H1 (cell line): ENCODE measurements at regions not wholly inside any gene's neighbourhood (a gene's known extent, or its start where the extent isn't known, plus 50 kb on each side); places are given as distances from the start of the nearest gene placed in this dataset.

ENCODE experiments used
- CTBP2 ChIP-seq: IDR thresholded peaks from 2 replicates; pipeline ENCODE4 v1.7.0; 2011; ENCODE audit warnings: borderline replicate concordance, mild to moderate bottlenecking, moderate library complexity, mixed read lengths, low read length; ENCODE audit not compliant: insufficient read depth, insufficient read length
- EP300 ChIP-seq, 2 experiments: IDR thresholded peaks; 1 replicate in 1 of 2; 2 replicates in 1 of 2; pipeline ENCODE4 v1.6.1; 2011 to 2012; ENCODE audit warnings: low read depth in 2 of 2, low read length in 2 of 2, mild to moderate bottlenecking in 2 of 2, borderline replicate concordance in 1 of 2, inconsistent platforms in 1 of 2, moderate library complexity in 1 of 2
- GABPA ChIP-seq: IDR thresholded peaks from 2 replicates; pipeline ENCODE4 v1.6.1; 2011; ENCODE audit warnings: mild to moderate bottlenecking, low read length, moderate library complexity, borderline replicate concordance; ENCODE audit not compliant: insufficient read depth
- HDAC2 ChIP-seq, 2 experiments: fragments of 300-600 bp in 1 of 2; sonication (generic) in 1 of 2; IDR thresholded peaks; 2 replicates each; pipeline ENCODE4 v1.6.1; 2011 to 2012; ENCODE audit warnings: low read depth in 2 of 2, low read length in 2 of 2, mild to moderate bottlenecking in 2 of 2, moderate library complexity in 2 of 2, borderline replicate concordance in 1 of 2, inconsistent platforms in 1 of 2
- PHF8 ChIP-seq: fragments of 200-600 bp; sonication (generic); conservative IDR thresholded peaks from 2 replicates; pipeline ENCODE4 v1.7.1; 2012; ENCODE audit warnings: low read depth, mild to moderate bottlenecking, inconsistent platforms, low read length, moderate library complexity
- POLR2AphosphoS5 ChIP-seq: IDR thresholded peaks from 2 replicates; pipeline ENCODE4 v1.6.1; 2011; ENCODE audit warnings: low read depth, low read length
- SIN3A ChIP-seq, 2 experiments: IDR thresholded peaks in 1 of 2; conservative IDR thresholded peaks in 1 of 2; 2 replicates each; pipeline ENCODE4 v1.6.1; 2011 to 2012; ENCODE audit warnings: low read length in 2 of 2, improper control_type of control experiment in 1 of 2, low read depth in 1 of 2, mild to moderate bottlenecking in 1 of 2
- TF ChIP-seq, protein P1 (sequence below): fragments of 300-600 bp; sonication (generic); IDR thresholded peaks from 2 replicates; pipeline ENCODE4 v1.7.1; 2012; ENCODE audit warnings: low read length, moderate library complexity, mild to moderate bottlenecking, inconsistent platforms; ENCODE audit not compliant: insufficient replicate concordance
- TF ChIP-seq, protein P2 (sequence below): IDR thresholded peaks from 2 replicates; pipeline ENCODE4 v1.6.1; 2012; ENCODE audit warnings: low read length, inconsistent platforms

- TF ChIP-seq, protein P1, sequence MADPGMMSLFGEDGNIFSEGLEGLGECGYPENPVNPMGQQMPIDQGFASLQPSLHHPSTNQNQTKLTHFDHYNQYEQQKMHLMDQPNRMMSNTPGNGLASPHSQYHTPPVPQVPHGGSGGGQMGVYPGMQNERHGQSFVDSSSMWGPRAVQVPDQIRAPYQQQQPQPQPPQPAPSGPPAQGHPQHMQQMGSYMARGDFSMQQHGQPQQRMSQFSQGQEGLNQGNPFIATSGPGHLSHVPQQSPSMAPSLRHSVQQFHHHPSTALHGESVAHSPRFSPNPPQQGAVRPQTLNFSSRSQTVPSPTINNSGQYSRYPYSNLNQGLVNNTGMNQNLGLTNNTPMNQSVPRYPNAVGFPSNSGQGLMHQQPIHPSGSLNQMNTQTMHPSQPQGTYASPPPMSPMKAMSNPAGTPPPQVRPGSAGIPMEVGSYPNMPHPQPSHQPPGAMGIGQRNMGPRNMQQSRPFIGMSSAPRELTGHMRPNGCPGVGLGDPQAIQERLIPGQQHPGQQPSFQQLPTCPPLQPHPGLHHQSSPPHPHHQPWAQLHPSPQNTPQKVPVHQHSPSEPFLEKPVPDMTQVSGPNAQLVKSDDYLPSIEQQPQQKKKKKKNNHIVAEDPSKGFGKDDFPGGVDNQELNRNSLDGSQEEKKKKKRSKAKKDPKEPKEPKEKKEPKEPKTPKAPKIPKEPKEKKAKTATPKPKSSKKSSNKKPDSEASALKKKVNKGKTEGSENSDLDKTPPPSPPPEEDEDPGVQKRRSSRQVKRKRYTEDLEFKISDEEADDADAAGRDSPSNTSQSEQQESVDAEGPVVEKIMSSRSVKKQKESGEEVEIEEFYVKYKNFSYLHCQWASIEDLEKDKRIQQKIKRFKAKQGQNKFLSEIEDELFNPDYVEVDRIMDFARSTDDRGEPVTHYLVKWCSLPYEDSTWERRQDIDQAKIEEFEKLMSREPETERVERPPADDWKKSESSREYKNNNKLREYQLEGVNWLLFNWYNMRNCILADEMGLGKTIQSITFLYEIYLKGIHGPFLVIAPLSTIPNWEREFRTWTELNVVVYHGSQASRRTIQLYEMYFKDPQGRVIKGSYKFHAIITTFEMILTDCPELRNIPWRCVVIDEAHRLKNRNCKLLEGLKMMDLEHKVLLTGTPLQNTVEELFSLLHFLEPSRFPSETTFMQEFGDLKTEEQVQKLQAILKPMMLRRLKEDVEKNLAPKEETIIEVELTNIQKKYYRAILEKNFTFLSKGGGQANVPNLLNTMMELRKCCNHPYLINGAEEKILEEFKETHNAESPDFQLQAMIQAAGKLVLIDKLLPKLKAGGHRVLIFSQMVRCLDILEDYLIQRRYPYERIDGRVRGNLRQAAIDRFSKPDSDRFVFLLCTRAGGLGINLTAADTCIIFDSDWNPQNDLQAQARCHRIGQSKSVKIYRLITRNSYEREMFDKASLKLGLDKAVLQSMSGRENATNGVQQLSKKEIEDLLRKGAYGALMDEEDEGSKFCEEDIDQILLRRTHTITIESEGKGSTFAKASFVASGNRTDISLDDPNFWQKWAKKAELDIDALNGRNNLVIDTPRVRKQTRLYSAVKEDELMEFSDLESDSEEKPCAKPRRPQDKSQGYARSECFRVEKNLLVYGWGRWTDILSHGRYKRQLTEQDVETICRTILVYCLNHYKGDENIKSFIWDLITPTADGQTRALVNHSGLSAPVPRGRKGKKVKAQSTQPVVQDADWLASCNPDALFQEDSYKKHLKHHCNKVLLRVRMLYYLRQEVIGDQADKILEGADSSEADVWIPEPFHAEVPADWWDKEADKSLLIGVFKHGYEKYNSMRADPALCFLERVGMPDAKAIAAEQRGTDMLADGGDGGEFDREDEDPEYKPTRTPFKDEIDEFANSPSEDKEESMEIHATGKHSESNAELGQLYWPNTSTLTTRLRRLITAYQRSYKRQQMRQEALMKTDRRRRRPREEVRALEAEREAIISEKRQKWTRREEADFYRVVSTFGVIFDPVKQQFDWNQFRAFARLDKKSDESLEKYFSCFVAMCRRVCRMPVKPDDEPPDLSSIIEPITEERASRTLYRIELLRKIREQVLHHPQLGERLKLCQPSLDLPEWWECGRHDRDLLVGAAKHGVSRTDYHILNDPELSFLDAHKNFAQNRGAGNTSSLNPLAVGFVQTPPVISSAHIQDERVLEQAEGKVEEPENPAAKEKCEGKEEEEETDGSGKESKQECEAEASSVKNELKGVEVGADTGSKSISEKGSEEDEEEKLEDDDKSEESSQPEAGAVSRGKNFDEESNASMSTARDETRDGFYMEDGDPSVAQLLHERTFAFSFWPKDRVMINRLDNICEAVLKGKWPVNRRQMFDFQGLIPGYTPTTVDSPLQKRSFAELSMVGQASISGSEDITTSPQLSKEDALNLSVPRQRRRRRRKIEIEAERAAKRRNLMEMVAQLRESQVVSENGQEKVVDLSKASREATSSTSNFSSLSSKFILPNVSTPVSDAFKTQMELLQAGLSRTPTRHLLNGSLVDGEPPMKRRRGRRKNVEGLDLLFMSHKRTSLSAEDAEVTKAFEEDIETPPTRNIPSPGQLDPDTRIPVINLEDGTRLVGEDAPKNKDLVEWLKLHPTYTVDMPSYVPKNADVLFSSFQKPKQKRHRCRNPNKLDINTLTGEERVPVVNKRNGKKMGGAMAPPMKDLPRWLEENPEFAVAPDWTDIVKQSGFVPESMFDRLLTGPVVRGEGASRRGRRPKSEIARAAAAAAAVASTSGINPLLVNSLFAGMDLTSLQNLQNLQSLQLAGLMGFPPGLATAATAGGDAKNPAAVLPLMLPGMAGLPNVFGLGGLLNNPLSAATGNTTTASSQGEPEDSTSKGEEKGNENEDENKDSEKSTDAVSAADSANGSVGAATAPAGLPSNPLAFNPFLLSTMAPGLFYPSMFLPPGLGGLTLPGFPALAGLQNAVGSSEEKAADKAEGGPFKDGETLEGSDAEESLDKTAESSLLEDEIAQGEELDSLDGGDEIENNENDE: no peak
- TF ChIP-seq HDAC2 (IDR thresholded peaks at IDR 0.05; ENCODE audit: borderline replicate concordance in 1 of 2, low read depth in 2 of 2, low read length in 2 of 2): no peak
- no peak for TF ChIP-seq GABPA
- TF ChIP-seq CTBP2: no peak
- no peak for TF ChIP-seq SIN3A (conservative IDR thresholded peaks at IDR 0.05 in 1 of 2, IDR thresholded peaks at IDR 0.05 in 1 of 2; ENCODE audit: low read depth in 1 of 2, low read length in 2 of 2)
- TF ChIP-seq, protein P2, sequence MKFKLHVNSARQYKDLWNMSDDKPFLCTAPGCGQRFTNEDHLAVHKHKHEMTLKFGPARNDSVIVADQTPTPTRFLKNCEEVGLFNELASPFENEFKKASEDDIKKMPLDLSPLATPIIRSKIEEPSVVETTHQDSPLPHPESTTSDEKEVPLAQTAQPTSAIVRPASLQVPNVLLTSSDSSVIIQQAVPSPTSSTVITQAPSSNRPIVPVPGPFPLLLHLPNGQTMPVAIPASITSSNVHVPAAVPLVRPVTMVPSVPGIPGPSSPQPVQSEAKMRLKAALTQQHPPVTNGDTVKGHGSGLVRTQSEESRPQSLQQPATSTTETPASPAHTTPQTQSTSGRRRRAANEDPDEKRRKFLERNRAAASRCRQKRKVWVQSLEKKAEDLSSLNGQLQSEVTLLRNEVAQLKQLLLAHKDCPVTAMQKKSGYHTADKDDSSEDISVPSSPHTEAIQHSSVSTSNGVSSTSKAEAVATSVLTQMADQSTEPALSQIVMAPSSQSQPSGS: no peak
- TF ChIP-seq POLR2AphosphoS5: no peak
- no peak for TF ChIP-seq PHF8
- no peak for TF ChIP-seq EP300 (IDR thresholded peaks at IDR 0.05; ENCODE audit: borderline replicate concordance in 1 of 2, low read depth in 2 of 2, low read length in 2 of 2)
These were observed 164.0 kb downstream of the PDCD6IP start (continued) for GRCh38 chr3:33962396-33962795.
